ENCODE measurements at regions not wholly inside any gene's neighbourhood (a gene's known extent, or its start where the extent isn't known, plus 50 kb on each side); places are given as distances from the start of the nearest gene placed in this dataset.

DNA sequence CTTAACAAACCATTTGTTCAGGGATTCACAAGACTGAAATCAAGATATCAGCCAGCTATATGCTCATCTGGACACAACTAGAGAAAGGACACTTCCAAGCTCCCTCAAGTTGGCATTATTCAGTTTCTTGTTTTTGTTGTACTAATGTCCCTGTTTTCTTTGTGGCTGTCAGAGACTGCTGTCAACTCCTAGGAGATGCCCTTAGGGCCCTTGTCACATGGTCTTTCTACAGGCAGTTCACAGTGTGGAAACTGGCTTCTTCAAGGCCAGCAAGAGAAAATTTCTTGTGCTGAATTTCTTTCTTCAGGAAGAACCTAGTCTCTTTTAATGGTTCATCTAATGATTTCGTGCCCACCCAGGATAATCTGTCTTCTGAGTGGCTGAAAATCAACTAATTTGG, 677.2 kb upstream of the MAN1A1 start:
- no peaks in the 10 kb centered on the region for H4K20me1 ChIP-seq (ENCODE audit: control insufficient read depth, extremely low read depth, insufficient read depth, low read length)
- no peaks in the 10 kb centered on the region for H3K4me1 ChIP-seq (ENCODE audit: control insufficient read depth, extremely low read depth, insufficient read depth, low read length)
- H2AFZ ChIP-seq (ENCODE audit: control insufficient read depth, low read length): no peak overlapping the region
- DNase-seq (ENCODE audit: low read depth, low spot score) (no peak), FAIRE-seq (no peak)
- H3K4me2 ChIP-seq (ENCODE audit: control insufficient read depth, extremely low read depth, insufficient read depth, low read depth, low read length): no peak overlapping the region
- H3K9ac ChIP-seq (ENCODE audit: control insufficient read depth, extremely low read depth, insufficient read depth, low read length): no peak overlapping the region
- no peaks in the 10 kb centered on the region for H3K27me3 ChIP-seq (ENCODE audit: control insufficient read depth, extremely low read depth, insufficient read depth, low read length)
- H3K27ac ChIP-seq (ENCODE audit: control insufficient read depth, insufficient read depth, low read length): no peak overlapping the region
- no peak overlapping the region for H3K4me3 ChIP-seq (ENCODE audit: control insufficient read depth in 2 of 3, extremely low read depth in 1 of 3, insufficient read depth in 2 of 3, low read depth in 1 of 3, low read length in 3 of 3)
- H3K79me2 ChIP-seq (ENCODE audit: control insufficient read depth, insufficient read depth, low read length): no peaks in the 10 kb centered on the region
- dilution Hi-C loops (cut with MboI; ENCODE audit: extremely low pct_ligation_motif_present, low sequenced_read_pairs): no loop called here
- no peaks in the 10 kb centered on the region for H3K36me3 ChIP-seq (ENCODE audit: control insufficient read depth in 2 of 2, extremely low read depth in 1 of 2, insufficient read depth in 2 of 2, low read length in 2 of 2)
- no peaks in the 10 kb centered on the region for H3K9me1 ChIP-seq (ENCODE audit: control insufficient read depth, extremely low read depth, insufficient read depth, low read length)
- no peak for TF ChIP-seq EZH2 (IDR thresholded peaks at IDR 0.05; ENCODE audit: low read length)
- TF ChIP-seq, protein P1, sequence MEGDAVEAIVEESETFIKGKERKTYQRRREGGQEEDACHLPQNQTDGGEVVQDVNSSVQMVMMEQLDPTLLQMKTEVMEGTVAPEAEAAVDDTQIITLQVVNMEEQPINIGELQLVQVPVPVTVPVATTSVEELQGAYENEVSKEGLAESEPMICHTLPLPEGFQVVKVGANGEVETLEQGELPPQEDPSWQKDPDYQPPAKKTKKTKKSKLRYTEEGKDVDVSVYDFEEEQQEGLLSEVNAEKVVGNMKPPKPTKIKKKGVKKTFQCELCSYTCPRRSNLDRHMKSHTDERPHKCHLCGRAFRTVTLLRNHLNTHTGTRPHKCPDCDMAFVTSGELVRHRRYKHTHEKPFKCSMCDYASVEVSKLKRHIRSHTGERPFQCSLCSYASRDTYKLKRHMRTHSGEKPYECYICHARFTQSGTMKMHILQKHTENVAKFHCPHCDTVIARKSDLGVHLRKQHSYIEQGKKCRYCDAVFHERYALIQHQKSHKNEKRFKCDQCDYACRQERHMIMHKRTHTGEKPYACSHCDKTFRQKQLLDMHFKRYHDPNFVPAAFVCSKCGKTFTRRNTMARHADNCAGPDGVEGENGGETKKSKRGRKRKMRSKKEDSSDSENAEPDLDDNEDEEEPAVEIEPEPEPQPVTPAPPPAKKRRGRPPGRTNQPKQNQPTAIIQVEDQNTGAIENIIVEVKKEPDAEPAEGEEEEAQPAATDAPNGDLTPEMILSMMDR (optimal IDR thresholded peaks at IDR 0.05 in 1 of 3, IDR thresholded peaks at IDR 0.05 in 1 of 3, conservative IDR thresholded peaks at IDR 0.05 in 1 of 3; ENCODE audit: extremely low read depth in 1 of 3, insufficient read depth in 2 of 3, low read length in 3 of 3): no peak
- H3K9me3 ChIP-seq (ENCODE audit: control insufficient read depth, low read depth, low read length): no peaks in the 10 kb centered on the region

GRCh38 chr6:120010075-120010474, 660.5 kb upstream of the MAN1A1 start:
- H3K79me2 ChIP-seq (ENCODE audit: control insufficient read depth, insufficient read depth, low read length): no peaks in the 10 kb centered on the region
- no peak overlapping the region for H2AFZ ChIP-seq (ENCODE audit: control insufficient read depth, low read length)
- no peak overlapping the region for H3K4me2 ChIP-seq (ENCODE audit: control insufficient read depth, extremely low read depth, insufficient read depth, low read depth, low read length)
- DNase-seq (ENCODE audit: low read depth, low spot score) (no peak), FAIRE-seq (no peak)
- no peaks in the 10 kb centered on the region for H3K9me1 ChIP-seq (ENCODE audit: control insufficient read depth, extremely low read depth, insufficient read depth, low read length)
- TF ChIP-seq, protein P1 (optimal IDR thresholded peaks at IDR 0.05 in 1 of 3, IDR thresholded peaks at IDR 0.05 in 1 of 3, conservative IDR thresholded peaks at IDR 0.05 in 1 of 3; ENCODE audit: extremely low read depth in 1 of 3, insufficient read depth in 2 of 3, low read length in 3 of 3): no peak
- TF ChIP-seq EZH2 (IDR thresholded peaks at IDR 0.05; ENCODE audit: low read length): no peak
- no peaks in the 10 kb centered on the region for H3K27me3 ChIP-seq (ENCODE audit: control insufficient read depth, extremely low read depth, insufficient read depth, low read length)
- no peaks in the 10 kb centered on the region for H4K20me1 ChIP-seq (ENCODE audit: control insufficient read depth, extremely low read depth, insufficient read depth, low read length)
- dilution Hi-C loops (cut with MboI; ENCODE audit: extremely low pct_ligation_motif_present, low sequenced_read_pairs): no loop called here
- H3K36me3 ChIP-seq (ENCODE audit: control insufficient read depth in 2 of 2, extremely low read depth in 1 of 2, insufficient read depth in 2 of 2, low read length in 2 of 2): no peaks in the 10 kb centered on the region
- H3K4me1 ChIP-seq (ENCODE audit: control insufficient read depth, extremely low read depth, insufficient read depth, low read length): no peaks in the 10 kb centered on the region
- no peak overlapping the region for H3K27ac ChIP-seq (ENCODE audit: control insufficient read depth, insufficient read depth, low read length)
- no peak overlapping the region for H3K9ac ChIP-seq (ENCODE audit: control insufficient read depth, extremely low read depth, insufficient read depth, low read length)
- no peak overlapping the region for H3K4me3 ChIP-seq (ENCODE audit: control insufficient read depth in 2 of 3, extremely low read depth in 1 of 3, insufficient read depth in 2 of 3, low read depth in 1 of 3, low read length in 3 of 3)
- H3K9me3 ChIP-seq (ENCODE audit: control insufficient read depth, low read depth, low read length): no peaks in the 10 kb centered on the region

Data from keratinocyte (primary cell).